Tibial artery (tissue), 4 donors: ENCODE measurements at regions not wholly inside any gene's neighbourhood (a gene's known extent, or its start where the extent isn't known, plus 50 kb on each side); places are given as distances from the start of the nearest gene placed in this dataset.

Source experiments
- DNase-seq, 2 donors: peaks; one replicate each; pipeline ENCODE4 v3.0.0-alpha.2; 2019
- H3K27ac ChIP-seq, 2 donors: fragments of 200-600 bp; sonication (generic) in 1 of 2; 1 replicate in 1 of 2; 2 replicates in 1 of 2; pipeline ENCODE4 v1.5.1; 2018 to 2019; ENCODE audit warnings: mild to moderate bottlenecking in 1 of 2
- H3K27me3 ChIP-seq, 2 donors: fragments of 200-600 bp; sonication (generic) in 1 of 2; one replicate each; pipeline versions ENCODE4 v1.5.1 to v1.6.0; 2016 to 2019
- H3K36me3 ChIP-seq, 3 donors: fragments of 200-600 bp; sonication (generic) in 2 of 3; one replicate each; pipeline ENCODE4 v1.5.1; 2016 to 2019; ENCODE audit warnings: mild to moderate bottlenecking in 2 of 3
- H3K4me1 ChIP-seq, 4 donors: fragments of 200-600 bp; sonication (generic) in 2 of 4; 1 replicate in 3 of 4; 2 replicates in 1 of 4; pipeline ENCODE4 v1.5.1; 2016 to 2019
- H3K4me3 ChIP-seq, 2 donors: fragments of 200-600 bp; sonication (generic) in 1 of 2; 1 replicate in 1 of 2; 2 replicates in 1 of 2; pipeline ENCODE4 v1.5.1; 2018 to 2019; ENCODE audit warnings: mild to moderate bottlenecking in 2 of 2
- H3K9me3 ChIP-seq, 3 donors: fragments of 200-600 bp; sonication (generic) in 1 of 3; one replicate each; pipeline ENCODE4 v1.5.1; 2016 to 2019
- intact Hi-C: fragments of 100-400 bp; cut with DNase I; formaldehyde crosslinking; loops from one replicate; pipeline ENCODE4 v1.15.0; 2023; ENCODE audit warnings: low total_unique reads
- TF ChIP-seq, protein P1 (sequence below), 2 experiments: fragments of 200-600 bp in 1 of 2; fragments of 450-650 bp in 1 of 2; IDR thresholded peaks; one replicate each; pipeline ENCODE4 v1.5.1; 2017 to 2019; ENCODE audit warnings: antibody characterized with exemption in 2 of 2, mild to moderate bottlenecking in 1 of 2, moderate library complexity in 1 of 2

DNA sequence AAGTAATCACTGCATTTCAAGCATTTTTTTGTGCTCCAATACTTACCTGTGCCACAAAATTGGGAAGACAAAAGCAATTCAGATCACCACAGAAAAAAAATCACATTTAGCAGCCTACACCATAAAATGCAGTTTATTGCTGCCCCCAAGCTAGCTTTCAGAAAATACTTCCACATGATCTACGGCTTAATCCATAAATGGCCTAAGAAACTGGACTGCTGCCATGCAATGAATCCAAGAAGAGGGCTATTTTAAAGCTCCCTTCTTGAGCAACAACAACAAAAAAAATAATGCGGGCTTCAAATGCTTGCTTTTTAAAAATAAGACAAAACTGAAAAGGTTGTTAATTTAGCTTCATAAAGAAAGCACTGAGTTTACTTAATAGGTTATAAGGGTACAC, 272.3 kb downstream of the RAD51AP2 start:
- intact Hi-C loops = no loop called here

GRCh38 chr2:17242813-17243485, 275.3 kb downstream of the RAD51AP2 start:
- TF ChIP-seq, protein P1, sequence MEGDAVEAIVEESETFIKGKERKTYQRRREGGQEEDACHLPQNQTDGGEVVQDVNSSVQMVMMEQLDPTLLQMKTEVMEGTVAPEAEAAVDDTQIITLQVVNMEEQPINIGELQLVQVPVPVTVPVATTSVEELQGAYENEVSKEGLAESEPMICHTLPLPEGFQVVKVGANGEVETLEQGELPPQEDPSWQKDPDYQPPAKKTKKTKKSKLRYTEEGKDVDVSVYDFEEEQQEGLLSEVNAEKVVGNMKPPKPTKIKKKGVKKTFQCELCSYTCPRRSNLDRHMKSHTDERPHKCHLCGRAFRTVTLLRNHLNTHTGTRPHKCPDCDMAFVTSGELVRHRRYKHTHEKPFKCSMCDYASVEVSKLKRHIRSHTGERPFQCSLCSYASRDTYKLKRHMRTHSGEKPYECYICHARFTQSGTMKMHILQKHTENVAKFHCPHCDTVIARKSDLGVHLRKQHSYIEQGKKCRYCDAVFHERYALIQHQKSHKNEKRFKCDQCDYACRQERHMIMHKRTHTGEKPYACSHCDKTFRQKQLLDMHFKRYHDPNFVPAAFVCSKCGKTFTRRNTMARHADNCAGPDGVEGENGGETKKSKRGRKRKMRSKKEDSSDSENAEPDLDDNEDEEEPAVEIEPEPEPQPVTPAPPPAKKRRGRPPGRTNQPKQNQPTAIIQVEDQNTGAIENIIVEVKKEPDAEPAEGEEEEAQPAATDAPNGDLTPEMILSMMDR (IDR thresholded peaks at IDR 0.05) = no peak
- H3K27ac ChIP-seq = no peak overlapping the region
- no peaks in the 10 kb centered on the region for H3K9me3 ChIP-seq
- H3K4me1 ChIP-seq = no peaks in the 10 kb centered on the region
- no peaks in the 10 kb centered on the region for H3K27me3 ChIP-seq
- H3K4me3 ChIP-seq = no peak overlapping the region
- intact Hi-C loops = no loop called here
- no peaks in the 10 kb centered on the region for H3K36me3 ChIP-seq
- no peak for DNase-seq

More for the DNA sequence above, 272.3 kb downstream of the RAD51AP2 start:
- no peaks in the 10 kb centered on the region for H3K36me3 ChIP-seq
- DNase-seq = no peak
- no peaks in the 10 kb centered on the region for H3K9me3 ChIP-seq
- H3K27ac ChIP-seq = no peak overlapping the region
- H3K4me1 ChIP-seq = no peaks in the 10 kb centered on the region
- H3K4me3 ChIP-seq = no peak overlapping the region
- H3K27me3 ChIP-seq = no peaks in the 10 kb centered on the region
- TF ChIP-seq, protein P1 (IDR thresholded peaks at IDR 0.05) = no peak

- intact Hi-C loops = no loop called here
- H3K9me3 ChIP-seq = no peaks in the 10 kb centered on the region
- TF ChIP-seq, protein P1 (IDR thresholded peaks at IDR 0.05) = no peak
These were observed 278.7 kb downstream of the RAD51AP2 start for GRCh38 chr2:17239550-17239949.

DNA sequence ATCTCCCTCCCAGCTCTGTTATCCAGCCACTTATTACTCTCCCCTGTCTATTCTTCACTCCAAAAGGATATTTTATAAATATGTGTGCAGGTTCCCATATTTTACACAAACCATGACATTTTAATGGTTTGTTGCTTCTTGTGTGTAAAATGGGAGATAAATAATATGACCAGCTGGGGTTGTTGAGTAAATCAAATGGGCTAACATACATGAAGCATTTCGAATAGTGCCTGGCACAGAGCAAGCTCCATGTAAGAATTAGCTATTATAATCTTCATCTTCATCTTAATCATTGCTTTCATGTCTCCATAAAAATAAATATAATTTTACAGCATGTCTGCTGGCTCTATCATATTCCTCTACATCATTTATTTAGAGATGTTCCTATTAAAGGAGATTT, 283.1 kb downstream of the RAD51AP2 start:
- TF ChIP-seq, protein P1 (IDR thresholded peaks at IDR 0.05) = no peak
- Histone ChIP-seq H3K9me3 (no peaks in the 10 kb centered on the region), H3K4me1 (no peaks in the 10 kb centered on the region), H3K27me3 (no peaks in the 10 kb centered on the region), H3K4me3 (no peak overlapping the region), H3K27ac (no peak overlapping the region), H3K36me3 (no peaks in the 10 kb centered on the region)
- intact Hi-C loops = no loop called here
- no peak for DNase-seq

More at GRCh38 chr2:17239550-17239949, 278.7 kb downstream of the RAD51AP2 start:
- Histone ChIP-seq H3K27ac (no peak overlapping the region), H3K4me3 (no peak overlapping the region), H3K36me3 (no peaks in the 10 kb centered on the region), H3K4me1 (no peaks in the 10 kb centered on the region), H3K27me3 (no peaks in the 10 kb centered on the region)
- DNase-seq = no peak

- Histone ChIP-seq H3K4me3 (no peak overlapping the region), H3K9me3 (no peaks in the 10 kb centered on the region), H3K4me1 (no peaks in the 10 kb centered on the region), H3K36me3 (no peaks in the 10 kb centered on the region), H3K27ac (no peak overlapping the region), H3K27me3 (no peaks in the 10 kb centered on the region)
- intact Hi-C loops = no loop called here
- TF ChIP-seq, protein P1 (IDR thresholded peaks at IDR 0.05) = no peak
- no peak for DNase-seq
These were observed 285.3 kb downstream of the RAD51AP2 start for GRCh38 chr2:17232776-17233556.
